HEK293 (cell line): ENCODE measurements at regions not wholly inside any gene's neighbourhood (a gene's known extent, or its start where the extent isn't known, plus 50 kb on each side); places are given as distances from the start of the nearest gene placed in this dataset.

Experiments used
- CTCF ChIA-PET: fragments of 350-600 bp; formaldehyde crosslinking; extraction: SDS; loops from one replicate; lab custom pipeline; 2021; ENCODE audit warnings: antibody characterized with exemption; lab: Yijun Ruan, JAX
- POLR2A ChIA-PET: fragments of 300-600 bp; formaldehyde crosslinking; extraction: SDS; loops from one replicate; lab custom pipeline; 2020; ENCODE audit warnings: antibody characterized with exemption, inconsistent platforms; lab: Yijun Ruan, JAX
- H3K27ac ChIP-seq: fragments of 200-500 bp; sonication (Bioruptor generic); 2 replicates; pipeline ENCODE4 v1.5.1; 2014; ENCODE audit warnings: low read depth, low read length, control low read depth, inconsistent platforms; ENCODE audit errors: extremely low read depth
- H3K36me3 ChIP-seq, 2 experiments: fragments of 200-500 bp in 1 of 2; sonication (Bioruptor generic) in 1 of 2; 1 replicate in 1 of 2; 2 replicates in 1 of 2; pipeline ENCODE4 v1.5.1; 2014 to 2017; ENCODE audit warnings: inconsistent platforms in 2 of 2, low read length in 2 of 2; ENCODE audit not compliant: control insufficient read depth in 2 of 2, insufficient read depth in 1 of 2
- H3K4me1 ChIP-seq: fragments of 200-500 bp; sonication (Bioruptor generic); 2 replicates; pipeline ENCODE4 v1.5.1; 2014; ENCODE audit warnings: mild to moderate bottlenecking, low read length, inconsistent platforms; ENCODE audit not compliant: control insufficient read depth, insufficient read depth
- H3K4me3 ChIP-seq: 2 replicates; pipeline ENCODE4 v1.5.1; 2011; ENCODE audit warnings: low read depth, mild to moderate bottlenecking, control low read depth, low read length, moderate library complexity
- H3K9me3 ChIP-seq: fragments of 200-500 bp; sonication (Bioruptor generic); 2 replicates; pipeline ENCODE4 v1.5.1; 2014; ENCODE audit warnings: low read depth, low read length, inconsistent platforms; ENCODE audit not compliant: control insufficient read depth, insufficient read depth
- GLIS2 ChIP-seq: fragments of 450-650 bp; formaldehyde crosslinking; IDR thresholded peaks from 2 replicates; pipeline ENCODE4 v1.5.1; 2016; ENCODE audit warnings: missing biosample characterization, missing genetic modification characterization
- KLF1 ChIP-seq: fragments of 450-650 bp; formaldehyde crosslinking; IDR thresholded peaks from 2 replicates; pipeline ENCODE4 v1.5.1; 2016; ENCODE audit warnings: missing biosample characterization, missing genetic modification characterization
- KLF10 ChIP-seq: fragments of 450-650 bp; IDR thresholded peaks from 2 replicates; pipeline ENCODE4 v1.5.1; 2018; ENCODE audit warnings: missing biosample characterization, mild to moderate bottlenecking, missing genetic modification characterization
- SALL2 ChIP-seq: fragments of 450-650 bp; formaldehyde crosslinking; IDR thresholded peaks from 2 replicates; pipeline ENCODE4 v1.5.0; 2017; ENCODE audit warnings: missing biosample characterization, mild to moderate bottlenecking, missing genetic modification characterization, borderline replicate concordance
- SP7 ChIP-seq: fragments of 450-650 bp; formaldehyde crosslinking; IDR thresholded peaks from 2 replicates; pipeline ENCODE4 v1.5.1; 2016; ENCODE audit warnings: missing biosample characterization, missing genetic modification characterization
- ZNF169 ChIP-seq: fragments of 450-650 bp; formaldehyde crosslinking; IDR thresholded peaks from 2 replicates; pipeline ENCODE4 v1.5.1; 2016; ENCODE audit warnings: missing biosample characterization, missing genetic modification characterization
- ZNF501 ChIP-seq: fragments of 450-650 bp; formaldehyde crosslinking; IDR thresholded peaks from 2 replicates; pipeline ENCODE4 v1.5.1; 2016; ENCODE audit warnings: missing biosample characterization, missing genetic modification characterization
- ZNF510 ChIP-seq: fragments of 450-650 bp; formaldehyde crosslinking; IDR thresholded peaks from 2 replicates; pipeline ENCODE4 v1.5.1; 2018; ENCODE audit warnings: mild to moderate bottlenecking, missing genetic modification characterization, missing biosample characterization; ENCODE audit not compliant: insufficient replicate concordance
- ZNF561 ChIP-seq: fragments of 450-650 bp; IDR thresholded peaks from 2 replicates; pipeline ENCODE4 v1.5.1; 2018; ENCODE audit warnings: missing biosample characterization, missing genetic modification characterization, borderline replicate concordance
- ZNF610 ChIP-seq: fragments of 450-650 bp; formaldehyde crosslinking; IDR thresholded peaks from 2 replicates; pipeline ENCODE4 v1.5.1; 2016; ENCODE audit warnings: missing biosample characterization, missing genetic modification characterization, borderline replicate concordance
- ZNF747 ChIP-seq: fragments of 450-650 bp; formaldehyde crosslinking; IDR thresholded peaks from 2 replicates; pipeline ENCODE4 v1.5.1; 2016; ENCODE audit warnings: missing biosample characterization, missing genetic modification characterization
- ZNF768 ChIP-seq: fragments of 450-650 bp; formaldehyde crosslinking; IDR thresholded peaks from 2 replicates; pipeline ENCODE4 v1.5.1; 2018; ENCODE audit warnings: missing biosample characterization, mild to moderate bottlenecking, missing genetic modification characterization
- ZSCAN16 ChIP-seq: fragments of 450-650 bp; formaldehyde crosslinking; IDR thresholded peaks from 2 replicates; pipeline ENCODE4 v1.5.1; 2016; ENCODE audit warnings: missing biosample characterization, missing genetic modification characterization
- TF ChIP-seq, protein P1 (sequence below): fragments of 450-650 bp; formaldehyde crosslinking; IDR thresholded peaks from 2 replicates; pipeline ENCODE4 v1.5.1; 2017; ENCODE audit warnings: missing biosample characterization, missing genetic modification characterization
- TF ChIP-seq, protein P2 (sequence below): fragments of 450-650 bp; formaldehyde crosslinking; IDR thresholded peaks from 2 replicates; pipeline ENCODE4 v1.5.1; 2016; ENCODE audit warnings: missing biosample characterization, missing genetic modification characterization
- TF ChIP-seq, protein P3 (sequence below): fragments of 450-650 bp; formaldehyde crosslinking; IDR thresholded peaks from 2 replicates; pipeline ENCODE4 v1.5.1; 2016; ENCODE audit warnings: missing biosample characterization, missing genetic modification characterization
- TF ChIP-seq, protein P4 (sequence below): fragments of 450-650 bp; formaldehyde crosslinking; IDR thresholded peaks from 2 replicates; pipeline ENCODE4 v1.5.1; 2017; ENCODE audit warnings: missing biosample characterization, missing genetic modification characterization
- TF ChIP-seq, protein P5 (sequence below): fragments of 450-650 bp; formaldehyde crosslinking; IDR thresholded peaks from 2 replicates; pipeline ENCODE4 v1.5.1; 2016; ENCODE audit warnings: missing biosample characterization, missing genetic modification characterization, borderline replicate concordance

DNA sequence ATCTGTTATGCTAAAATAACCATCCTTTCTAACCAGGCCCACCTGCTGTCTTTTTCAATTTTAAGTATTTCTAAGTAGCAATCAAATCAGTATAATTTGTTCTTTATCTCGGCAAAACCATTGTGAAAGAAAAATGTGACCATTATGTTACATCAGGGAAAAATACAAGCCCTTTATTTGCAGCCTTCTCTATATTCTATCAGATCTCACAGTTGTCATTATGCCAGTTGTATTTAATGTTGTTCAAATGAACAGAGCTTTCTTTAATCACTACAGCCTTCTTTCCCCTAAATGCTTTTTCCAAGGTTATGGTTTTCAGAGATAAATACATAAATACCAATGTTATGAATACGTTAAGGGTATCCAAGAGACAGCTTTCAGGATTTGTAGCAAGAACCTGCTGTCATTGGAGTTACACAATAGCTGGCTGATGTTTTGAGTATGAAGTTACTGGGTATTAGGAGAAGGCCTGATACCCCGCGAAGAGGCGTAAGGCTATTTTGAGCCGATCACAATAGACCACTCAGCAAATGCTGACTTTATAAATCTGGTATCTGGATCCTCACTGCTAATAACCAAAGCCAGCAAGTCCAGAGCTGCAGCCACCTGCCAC, 406.3 kb downstream of the CADM1 start (continued):
- no peak for TF ChIP-seq ZNF768 (tag by site-specific recombination)
- TF ChIP-seq, protein P1, sequence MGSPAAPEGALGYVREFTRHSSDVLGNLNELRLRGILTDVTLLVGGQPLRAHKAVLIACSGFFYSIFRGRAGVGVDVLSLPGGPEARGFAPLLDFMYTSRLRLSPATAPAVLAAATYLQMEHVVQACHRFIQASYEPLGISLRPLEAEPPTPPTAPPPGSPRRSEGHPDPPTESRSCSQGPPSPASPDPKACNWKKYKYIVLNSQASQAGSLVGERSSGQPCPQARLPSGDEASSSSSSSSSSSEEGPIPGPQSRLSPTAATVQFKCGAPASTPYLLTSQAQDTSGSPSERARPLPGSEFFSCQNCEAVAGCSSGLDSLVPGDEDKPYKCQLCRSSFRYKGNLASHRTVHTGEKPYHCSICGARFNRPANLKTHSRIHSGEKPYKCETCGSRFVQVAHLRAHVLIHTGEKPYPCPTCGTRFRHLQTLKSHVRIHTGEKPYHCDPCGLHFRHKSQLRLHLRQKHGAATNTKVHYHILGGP (tag by site-specific recombination), result no peak
- TF ChIP-seq ZNF169 (tag by site-specific recombination), result no peak
- TF ChIP-seq, protein P2, sequence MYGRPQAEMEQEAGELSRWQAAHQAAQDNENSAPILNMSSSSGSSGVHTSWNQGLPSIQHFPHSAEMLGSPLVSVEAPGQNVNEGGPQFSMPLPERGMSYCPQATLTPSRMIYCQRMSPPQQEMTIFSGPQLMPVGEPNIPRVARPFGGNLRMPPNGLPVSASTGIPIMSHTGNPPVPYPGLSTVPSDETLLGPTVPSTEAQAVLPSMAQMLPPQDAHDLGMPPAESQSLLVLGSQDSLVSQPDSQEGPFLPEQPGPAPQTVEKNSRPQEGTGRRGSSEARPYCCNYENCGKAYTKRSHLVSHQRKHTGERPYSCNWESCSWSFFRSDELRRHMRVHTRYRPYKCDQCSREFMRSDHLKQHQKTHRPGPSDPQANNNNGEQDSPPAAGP (tag by site-specific recombination), result no peak

DNA sequence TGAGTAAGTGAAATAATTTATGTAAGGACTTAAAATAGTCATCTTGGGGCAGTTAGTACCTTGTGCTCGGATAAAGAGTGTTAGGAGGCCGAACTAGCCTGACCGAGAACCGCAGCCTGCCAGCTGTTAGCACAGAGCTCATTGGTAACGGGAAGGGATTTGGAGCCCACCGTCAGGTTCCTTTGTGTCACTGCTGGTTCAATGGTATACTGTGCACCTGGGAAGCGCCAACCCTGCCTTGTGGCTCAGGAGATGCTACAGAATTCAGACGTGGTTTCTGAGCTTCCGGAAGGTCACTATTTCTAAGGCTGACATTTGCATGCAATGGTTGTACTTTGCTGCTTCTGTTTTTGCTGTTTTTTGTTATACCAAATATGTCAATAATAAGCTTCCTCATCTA, 403.5 kb downstream of the CADM1 start:
- Histone ChIP-seq H3K9me3 (no peaks in the 10 kb centered on the region), H3K27ac (no peak overlapping the region), H3K4me1 (no peaks in the 10 kb centered on the region), H3K36me3 (no peaks in the 10 kb centered on the region), H3K4me3 (no peak overlapping the region)
- TF ChIP-seq ZNF510 (tag by site-specific recombination) (no peak), ZNF561 (tag by site-specific recombination) (no peak), ZNF501 (tag by site-specific recombination) (no peak), KLF1 (tag by site-specific recombination) (no peak), SALL2 (no peak), KLF10 (no peak)
- TF ChIP-seq, protein P3, sequence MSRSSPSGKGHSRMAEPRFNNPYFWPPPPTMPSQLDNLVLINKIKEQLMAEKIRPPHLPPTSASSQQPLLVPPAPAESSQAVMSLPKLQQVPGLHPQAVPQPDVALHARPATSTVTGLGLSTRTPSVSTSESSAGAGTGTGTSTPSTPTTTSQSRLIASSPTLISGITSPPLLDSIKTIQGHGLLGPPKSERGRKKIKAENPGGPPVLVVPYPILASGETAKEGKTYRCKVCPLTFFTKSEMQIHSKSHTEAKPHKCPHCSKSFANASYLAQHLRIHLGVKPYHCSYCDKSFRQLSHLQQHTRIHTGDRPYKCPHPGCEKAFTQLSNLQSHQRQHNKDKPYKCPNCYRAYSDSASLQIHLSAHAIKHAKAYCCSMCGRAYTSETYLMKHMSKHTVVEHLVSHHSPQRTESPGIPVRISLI (tag by site-specific recombination), result no peak
- CTCF ChIA-PET, result interaction anchor here (1.1 kb wide), 1 partner anchor 12 kb away, joined by 3 read pairs; no protein-coding TSS in a partner anchor
- POLR2A ChIA-PET, result no interaction called here

DNA sequence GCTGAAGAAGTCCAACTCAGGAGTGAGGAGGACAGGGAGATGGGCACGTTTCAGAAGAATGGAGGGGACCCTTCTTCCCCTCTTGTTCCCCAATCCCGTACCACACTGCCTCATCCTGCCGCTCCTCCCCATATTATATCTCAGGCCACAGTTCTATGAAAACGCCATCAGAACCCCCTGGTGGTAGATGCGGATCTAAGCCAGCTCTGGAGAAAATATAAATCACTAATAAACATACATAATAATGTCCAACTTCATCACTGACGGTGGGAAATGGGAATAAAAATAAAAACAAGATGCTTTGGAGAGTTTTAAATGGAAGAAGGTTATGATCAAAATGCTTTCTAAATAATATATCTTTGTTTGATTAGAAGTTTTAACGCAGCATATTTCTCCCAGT, 400.3 kb downstream of the CADM1 start:
- no peaks in the 10 kb centered on the region for H3K36me3 ChIP-seq
- CTCF ChIA-PET, result no interaction called here
- H3K4me1 ChIP-seq, result no peaks in the 10 kb centered on the region
- TF ChIP-seq, protein P4, sequence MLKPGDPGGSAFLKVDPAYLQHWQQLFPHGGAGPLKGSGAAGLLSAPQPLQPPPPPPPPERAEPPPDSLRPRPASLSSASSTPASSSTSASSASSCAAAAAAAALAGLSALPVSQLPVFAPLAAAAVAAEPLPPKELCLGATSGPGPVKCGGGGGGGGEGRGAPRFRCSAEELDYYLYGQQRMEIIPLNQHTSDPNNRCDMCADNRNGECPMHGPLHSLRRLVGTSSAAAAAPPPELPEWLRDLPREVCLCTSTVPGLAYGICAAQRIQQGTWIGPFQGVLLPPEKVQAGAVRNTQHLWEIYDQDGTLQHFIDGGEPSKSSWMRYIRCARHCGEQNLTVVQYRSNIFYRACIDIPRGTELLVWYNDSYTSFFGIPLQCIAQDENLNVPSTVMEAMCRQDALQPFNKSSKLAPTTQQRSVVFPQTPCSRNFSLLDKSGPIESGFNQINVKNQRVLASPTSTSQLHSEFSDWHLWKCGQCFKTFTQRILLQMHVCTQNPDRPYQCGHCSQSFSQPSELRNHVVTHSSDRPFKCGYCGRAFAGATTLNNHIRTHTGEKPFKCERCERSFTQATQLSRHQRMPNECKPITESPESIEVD (tag by site-specific recombination), result no peak
- TF ChIP-seq ZNF610 (tag by site-specific recombination), result no peak
- TF ChIP-seq, protein P2 (tag by site-specific recombination), result no peak
- TF ChIP-seq, protein P5, sequence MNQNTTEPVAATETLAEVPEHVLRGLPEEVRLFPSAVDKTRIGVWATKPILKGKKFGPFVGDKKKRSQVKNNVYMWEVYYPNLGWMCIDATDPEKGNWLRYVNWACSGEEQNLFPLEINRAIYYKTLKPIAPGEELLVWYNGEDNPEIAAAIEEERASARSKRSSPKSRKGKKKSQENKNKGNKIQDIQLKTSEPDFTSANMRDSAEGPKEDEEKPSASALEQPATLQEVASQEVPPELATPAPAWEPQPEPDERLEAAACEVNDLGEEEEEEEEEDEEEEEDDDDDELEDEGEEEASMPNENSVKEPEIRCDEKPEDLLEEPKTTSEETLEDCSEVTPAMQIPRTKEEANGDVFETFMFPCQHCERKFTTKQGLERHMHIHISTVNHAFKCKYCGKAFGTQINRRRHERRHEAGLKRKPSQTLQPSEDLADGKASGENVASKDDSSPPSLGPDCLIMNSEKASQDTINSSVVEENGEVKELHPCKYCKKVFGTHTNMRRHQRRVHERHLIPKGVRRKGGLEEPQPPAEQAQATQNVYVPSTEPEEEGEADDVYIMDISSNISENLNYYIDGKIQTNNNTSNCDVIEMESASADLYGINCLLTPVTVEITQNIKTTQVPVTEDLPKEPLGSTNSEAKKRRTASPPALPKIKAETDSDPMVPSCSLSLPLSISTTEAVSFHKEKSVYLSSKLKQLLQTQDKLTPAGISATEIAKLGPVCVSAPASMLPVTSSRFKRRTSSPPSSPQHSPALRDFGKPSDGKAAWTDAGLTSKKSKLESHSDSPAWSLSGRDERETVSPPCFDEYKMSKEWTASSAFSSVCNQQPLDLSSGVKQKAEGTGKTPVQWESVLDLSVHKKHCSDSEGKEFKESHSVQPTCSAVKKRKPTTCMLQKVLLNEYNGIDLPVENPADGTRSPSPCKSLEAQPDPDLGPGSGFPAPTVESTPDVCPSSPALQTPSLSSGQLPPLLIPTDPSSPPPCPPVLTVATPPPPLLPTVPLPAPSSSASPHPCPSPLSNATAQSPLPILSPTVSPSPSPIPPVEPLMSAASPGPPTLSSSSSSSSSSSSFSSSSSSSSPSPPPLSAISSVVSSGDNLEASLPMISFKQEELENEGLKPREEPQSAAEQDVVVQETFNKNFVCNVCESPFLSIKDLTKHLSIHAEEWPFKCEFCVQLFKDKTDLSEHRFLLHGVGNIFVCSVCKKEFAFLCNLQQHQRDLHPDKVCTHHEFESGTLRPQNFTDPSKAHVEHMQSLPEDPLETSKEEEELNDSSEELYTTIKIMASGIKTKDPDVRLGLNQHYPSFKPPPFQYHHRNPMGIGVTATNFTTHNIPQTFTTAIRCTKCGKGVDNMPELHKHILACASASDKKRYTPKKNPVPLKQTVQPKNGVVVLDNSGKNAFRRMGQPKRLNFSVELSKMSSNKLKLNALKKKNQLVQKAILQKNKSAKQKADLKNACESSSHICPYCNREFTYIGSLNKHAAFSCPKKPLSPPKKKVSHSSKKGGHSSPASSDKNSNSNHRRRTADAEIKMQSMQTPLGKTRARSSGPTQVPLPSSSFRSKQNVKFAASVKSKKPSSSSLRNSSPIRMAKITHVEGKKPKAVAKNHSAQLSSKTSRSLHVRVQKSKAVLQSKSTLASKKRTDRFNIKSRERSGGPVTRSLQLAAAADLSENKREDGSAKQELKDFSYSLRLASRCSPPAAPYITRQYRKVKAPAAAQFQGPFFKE, result no peak
- no peak for TF ChIP-seq SP7 (tag by site-specific recombination)
- TF ChIP-seq ZSCAN16 (tag by site-specific recombination), result no peak
- TF ChIP-seq GLIS2 (tag by site-specific recombination), result no peak
- TF ChIP-seq ZNF747 (tag by site-specific recombination), result no peak
- TF ChIP-seq, all 188 proteins: peak for 0
- H3K9me3 ChIP-seq, result no peaks in the 10 kb centered on the region
- POLR2A ChIA-PET, result no interaction called here
- H3K27ac ChIP-seq, result no peak overlapping the region
- H3K4me3 ChIP-seq, result no peak overlapping the region
